BLaER1 (cell line): ENCODE measurements at regions not wholly inside any gene's neighbourhood (a gene's known extent, or its start where the extent isn't known, plus 50 kb on each side); places are given as distances from the start of the nearest gene placed in this dataset.

ENCODE experiments used
- H3K27ac ChIP-seq: shearing (Covaris generic); formaldehyde crosslinking; 2 replicates; pipeline ENCODE4 v1.8.1; 2022
- H3K27me3 ChIP-seq: shearing (Covaris generic); formaldehyde crosslinking; 2 replicates; pipeline ENCODE4 v1.8.1; 2022
- H3K36me3 ChIP-seq: shearing (Covaris generic); formaldehyde crosslinking; 2 replicates; pipeline ENCODE4 v1.8.1; 2022
- H3K4me1 ChIP-seq: shearing (Covaris generic); formaldehyde crosslinking; 2 replicates; pipeline ENCODE4 v1.8.1; 2022
- H3K4me2 ChIP-seq: shearing (Covaris generic); formaldehyde crosslinking; 2 replicates; pipeline ENCODE4 v1.8.1; 2022
- H3K4me3 ChIP-seq: shearing (Covaris generic); formaldehyde crosslinking; 2 replicates; pipeline ENCODE4 v1.8.1; 2022
- H3K9ac ChIP-seq: shearing (Covaris generic); formaldehyde crosslinking; 2 replicates; pipeline ENCODE4 v1.8.1; 2022
- H3K9me3 ChIP-seq: shearing (Covaris generic); formaldehyde crosslinking; 2 replicates; pipeline ENCODE4 v1.8.1; 2022
- H4K20me1 ChIP-seq: shearing (Covaris generic); formaldehyde crosslinking; 2 replicates; pipeline ENCODE4 v1.8.1; 2022
- Cebpa-rat ChIP-seq: shearing (Covaris generic); IDR thresholded peaks from 2 replicates; pipeline ENCODE4 v1.8.1; 2022

GRCh38 chr4:20575486-20575885 is 124.8 kb upstream of the PACRGL start:
- Histone ChIP-seq H4K20me1 (no peaks in the 10 kb centered on the region), H3K4me1 (no peaks in the 10 kb centered on the region), H3K27ac (no peak overlapping the region), H3K27me3 (no peaks in the 10 kb centered on the region), H3K4me2 (no peak overlapping the region), H3K9me3 (no peaks in the 10 kb centered on the region), H3K9ac (no peak overlapping the region), H3K4me3 (no peak overlapping the region), H3K36me3 (no peaks in the 10 kb centered on the region)
- no peak for TF ChIP-seq Cebpa-rat

- Histone ChIP-seq H3K4me2 (no peak overlapping the region), H3K36me3 (no peaks in the 10 kb centered on the region), H3K4me1 (no peaks in the 10 kb centered on the region), H3K9me3 (no peaks in the 10 kb centered on the region), H3K9ac (no peak overlapping the region), H3K4me3 (no peak overlapping the region), H3K27ac (no peak overlapping the region), H3K27me3 (no peaks in the 10 kb centered on the region), H4K20me1 (no peaks in the 10 kb centered on the region)
- TF ChIP-seq Cebpa-rat = no peak
Observed at GRCh38 chr4:20576861-20577260, 123.4 kb upstream of the PACRGL start.

GRCh38 chr4:20577702-20578101 is 122.6 kb upstream of the PACRGL start:
- TF ChIP-seq Cebpa-rat = no peak

GRCh38 chr4:20580907-20581306 is 119.4 kb upstream of the PACRGL start:
- Histone ChIP-seq H3K9me3 (no peaks in the 10 kb centered on the region), H3K4me3 (no peak overlapping the region), H3K4me1 (no peaks in the 10 kb centered on the region), H3K4me2 (no peak overlapping the region), H3K27ac (no peak overlapping the region), H3K9ac (no peak overlapping the region), H4K20me1 (no peaks in the 10 kb centered on the region), H3K27me3 (no peaks in the 10 kb centered on the region), H3K36me3 (no peaks in the 10 kb centered on the region)
- no peak for TF ChIP-seq Cebpa-rat

More at GRCh38 chr4:20577702-20578101, 122.6 kb upstream of the PACRGL start:
- Histone ChIP-seq H3K27ac (no peak overlapping the region), H3K36me3 (no peaks in the 10 kb centered on the region), H3K9ac (no peak overlapping the region), H4K20me1 (no peaks in the 10 kb centered on the region), H3K4me1 (no peaks in the 10 kb centered on the region), H3K27me3 (no peaks in the 10 kb centered on the region), H3K4me3 (no peak overlapping the region), H3K4me2 (no peak overlapping the region), H3K9me3 (no peaks in the 10 kb centered on the region)

GRCh38 chr4:20589436-20589835 is 110.8 kb upstream of the PACRGL start:
- no peaks in the 10 kb centered on the region for H3K36me3 ChIP-seq
- H4K20me1 ChIP-seq = no peaks in the 10 kb centered on the region
- no peaks in the 10 kb centered on the region for H3K27me3 ChIP-seq
- no peak overlapping the region for H3K4me3 ChIP-seq
- no peak overlapping the region for H3K4me2 ChIP-seq
- H3K9me3 ChIP-seq = no peaks in the 10 kb centered on the region
- H3K27ac ChIP-seq = no peak overlapping the region
- H3K4me1 ChIP-seq = no peaks in the 10 kb centered on the region
- no peak overlapping the region for H3K9ac ChIP-seq
- TF ChIP-seq Cebpa-rat = no peak

GRCh38 chr4:20590849-20591248 is 109.4 kb upstream of the PACRGL start:
- Histone ChIP-seq H3K4me3 (no peak overlapping the region), H3K27me3 (no peaks in the 10 kb centered on the region), H3K9me3 (no peaks in the 10 kb centered on the region), H3K4me2 (no peak overlapping the region), H3K27ac (no peak overlapping the region), H3K9ac (no peak overlapping the region), H3K4me1 (no peaks in the 10 kb centered on the region), H4K20me1 (no peaks in the 10 kb centered on the region), H3K36me3 (no peaks in the 10 kb centered on the region)
- TF ChIP-seq Cebpa-rat = no peak

GRCh38 chr4:20591571-20591970 is 108.7 kb upstream of the PACRGL start:
- Histone ChIP-seq H3K4me1 (no peaks in the 10 kb centered on the region), H3K27me3 (no peaks in the 10 kb centered on the region), H3K36me3 (no peaks in the 10 kb centered on the region), H3K9ac (no peak overlapping the region), H3K4me2 (no peak overlapping the region), H3K4me3 (no peak overlapping the region), H4K20me1 (no peaks in the 10 kb centered on the region), H3K9me3 (no peaks in the 10 kb centered on the region), H3K27ac (no peak overlapping the region)
- no peak for TF ChIP-seq Cebpa-rat

- Histone ChIP-seq H3K9ac (no peak overlapping the region), H3K36me3 (no peaks in the 10 kb centered on the region), H3K4me3 (no peak overlapping the region), H3K4me2 (no peak overlapping the region), H4K20me1 (no peaks in the 10 kb centered on the region), H3K27me3 (no peaks in the 10 kb centered on the region), H3K9me3 (no peaks in the 10 kb centered on the region), H3K4me1 (no peaks in the 10 kb centered on the region), H3K27ac (no peak overlapping the region)
- TF ChIP-seq Cebpa-rat = no peak
Observed at GRCh38 chr4:20592013-20592412, 108.2 kb upstream of the PACRGL start.

GRCh38 chr4:20592663-20593062 is 107.6 kb upstream of the PACRGL start:
- H3K9ac ChIP-seq = no peak overlapping the region
- TF ChIP-seq Cebpa-rat = no peak

GRCh38 chr4:20598626-20599025 is 101.6 kb upstream of the PACRGL start:
- no peak overlapping the region for H3K4me3 ChIP-seq
- H4K20me1 ChIP-seq = no peaks in the 10 kb centered on the region
- TF ChIP-seq Cebpa-rat = no peak
- H3K36me3 ChIP-seq = no peaks in the 10 kb centered on the region
- H3K4me2 ChIP-seq = no peak overlapping the region
- H3K4me1 ChIP-seq = no peaks in the 10 kb centered on the region
- H3K9me3 ChIP-seq = no peaks in the 10 kb centered on the region
- H3K27ac ChIP-seq = no peak overlapping the region
- H3K9ac ChIP-seq = no peak overlapping the region
- H3K27me3 ChIP-seq = no peaks in the 10 kb centered on the region

More at GRCh38 chr4:20592663-20593062, 107.6 kb upstream of the PACRGL start:
- H3K4me2 ChIP-seq = no peak overlapping the region
- H4K20me1 ChIP-seq = no peaks in the 10 kb centered on the region
- no peak overlapping the region for H3K27ac ChIP-seq
- no peaks in the 10 kb centered on the region for H3K9me3 ChIP-seq
- no peaks in the 10 kb centered on the region for H3K36me3 ChIP-seq
- no peaks in the 10 kb centered on the region for H3K27me3 ChIP-seq
- H3K4me3 ChIP-seq = no peak overlapping the region
- H3K4me1 ChIP-seq = no peaks in the 10 kb centered on the region

GRCh38 chr4:20603671-20604313 is 96.5 kb upstream of the PACRGL start:
- no peak overlapping the region for H3K27ac ChIP-seq
- H3K4me3 ChIP-seq = no peak overlapping the region
- H3K36me3 ChIP-seq = no peaks in the 10 kb centered on the region
- no peaks in the 10 kb centered on the region for H3K27me3 ChIP-seq
- no peak for TF ChIP-seq Cebpa-rat
- no peak overlapping the region for H3K9ac ChIP-seq
- no peaks in the 10 kb centered on the region for H3K4me1 ChIP-seq
- H3K9me3 ChIP-seq = no peaks in the 10 kb centered on the region
- no peaks in the 10 kb centered on the region for H4K20me1 ChIP-seq
- no peak overlapping the region for H3K4me2 ChIP-seq
